Trophoblast cell (in vitro differentiated cells and primary cell): ENCODE measurements at regions not wholly inside any gene's neighbourhood (a gene's known extent, or its start where the extent isn't known, plus 50 kb on each side); places are given as distances from the start of the nearest gene placed in this dataset.

Source experiments
- DNase-seq, 2 donors: peaks; one replicate each; pipeline ENCODE4 v3.0.0-alpha.2; 2016
- H2AFZ ChIP-seq: 2 replicates; pipeline ENCODE4 v1.6.1; 2013; ENCODE audit warnings: low read length, moderate library complexity, mild to moderate bottlenecking; ENCODE audit not compliant: insufficient read depth, poor library complexity
- H2AK5ac ChIP-seq: 2 replicates; pipeline ENCODE4 v1.6.1; 2013; ENCODE audit warnings: mild to moderate bottlenecking, low read length
- H2BK120ac ChIP-seq: 2 replicates; pipeline ENCODE4 v1.6.1; 2013; ENCODE audit warnings: low read length, mild to moderate bottlenecking, moderate library complexity; ENCODE audit not compliant: insufficient read depth, poor library complexity
- H2BK12ac ChIP-seq: 2 replicates; pipeline ENCODE4 v1.6.1; 2013; ENCODE audit warnings: mild to moderate bottlenecking, low read length, moderate library complexity
- H2BK5ac ChIP-seq: 2 replicates; pipeline ENCODE4 v1.6.1; 2013; ENCODE audit warnings: low read length, low read depth, moderate library complexity, mild to moderate bottlenecking; ENCODE audit not compliant: poor library complexity
- H3K14ac ChIP-seq: 2 replicates; pipeline ENCODE4 v1.6.1; 2013; ENCODE audit warnings: mild to moderate bottlenecking, low read length
- H3K18ac ChIP-seq: 2 replicates; pipeline ENCODE4 v1.6.1; 2013; ENCODE audit warnings: mild to moderate bottlenecking, low read length
- H3K23ac ChIP-seq: 2 replicates; pipeline ENCODE4 v1.6.1; 2013; ENCODE audit warnings: low read length
- H3K27ac ChIP-seq: 2 replicates; pipeline ENCODE4 v1.5.1; 2013; ENCODE audit warnings: low read depth, mild to moderate bottlenecking, inconsistent platforms, low read length, moderate library complexity
- H3K27me3 ChIP-seq: 2 replicates; pipeline ENCODE4 v1.6.1; 2013; ENCODE audit warnings: inconsistent platforms, mild to moderate bottlenecking, low read length, moderate library complexity; ENCODE audit not compliant: insufficient read depth
- H3K36me3 ChIP-seq, 2 experiments: 1 replicate in 1 of 2; 2 replicates in 1 of 2; pipeline ENCODE4 v1.6.1; 2013; ENCODE audit warnings: low read length in 2 of 2, mild to moderate bottlenecking in 2 of 2, moderate library complexity in 1 of 2; ENCODE audit not compliant: insufficient read depth in 2 of 2, control insufficient read depth in 1 of 2
- H3K4ac ChIP-seq: 2 replicates; pipeline ENCODE4 v1.6.1; 2013; ENCODE audit warnings: low read depth, mild to moderate bottlenecking, low read length, moderate library complexity
- H3K4me1 ChIP-seq, 2 experiments: 1 replicate in 1 of 2; 2 replicates in 1 of 2; pipeline ENCODE4 v1.6.1; 2013; ENCODE audit warnings: low read length in 2 of 2, mild to moderate bottlenecking in 2 of 2, moderate library complexity in 1 of 2; ENCODE audit not compliant: insufficient read depth in 2 of 2, control insufficient read depth in 1 of 2
- H3K4me2 ChIP-seq: 2 replicates; pipeline ENCODE4 v1.6.1; 2013; ENCODE audit warnings: inconsistent platforms, mild to moderate bottlenecking, low read length, moderate library complexity
- H3K4me3 ChIP-seq: 2 replicates; pipeline ENCODE4 v1.5.1; 2013; ENCODE audit warnings: mild to moderate bottlenecking, low read depth, low read length, inconsistent platforms
- H3K79me1 ChIP-seq: one replicate; pipeline ENCODE4 v1.6.1; 2013; ENCODE audit warnings: low read length
- H3K79me2 ChIP-seq: 2 replicates; pipeline ENCODE4 v1.6.1; 2013; ENCODE audit warnings: low read length, mild to moderate bottlenecking; ENCODE audit not compliant: control insufficient read depth, insufficient read depth, poor library complexity
- H3K9ac ChIP-seq: 2 replicates; pipeline ENCODE4 v1.6.1; 2013; ENCODE audit warnings: mild to moderate bottlenecking, low read length
- H3K9me3 ChIP-seq: 2 replicates; pipeline ENCODE4 v1.6.1; 2013; ENCODE audit warnings: low read depth, mild to moderate bottlenecking, control low read depth, inconsistent platforms, low read length; ENCODE audit not compliant: insufficient read depth
- H4K12ac ChIP-seq: 2 replicates; pipeline ENCODE4 v1.6.1; 2013; ENCODE audit warnings: low read depth, mild to moderate bottlenecking, low read length, moderate library complexity
- H4K8ac ChIP-seq: 2 replicates; pipeline ENCODE4 v1.6.1; 2013; ENCODE audit warnings: low read depth, mild to moderate bottlenecking, low read length, moderate library complexity
- H4K91ac ChIP-seq: one replicate; pipeline ENCODE4 v1.6.1; 2013; ENCODE audit warnings: low read depth, mild to moderate bottlenecking, low read length, moderate library complexity
- WGBS: extraction: QIAGEN DNeasy Blood & Tissue Kit; methylation state at CpG from one replicate; pipeline ENCODE4 v1.1.7; 2013; ENCODE audit warnings: missing lambda C conversion rate; ENCODE audit not compliant: insufficient read length, insufficient coverage; ENCODE audit errors: extremely low coverage; 5-methylcytosine and 5-hydroxymethylcytosine counted together

DNA sequence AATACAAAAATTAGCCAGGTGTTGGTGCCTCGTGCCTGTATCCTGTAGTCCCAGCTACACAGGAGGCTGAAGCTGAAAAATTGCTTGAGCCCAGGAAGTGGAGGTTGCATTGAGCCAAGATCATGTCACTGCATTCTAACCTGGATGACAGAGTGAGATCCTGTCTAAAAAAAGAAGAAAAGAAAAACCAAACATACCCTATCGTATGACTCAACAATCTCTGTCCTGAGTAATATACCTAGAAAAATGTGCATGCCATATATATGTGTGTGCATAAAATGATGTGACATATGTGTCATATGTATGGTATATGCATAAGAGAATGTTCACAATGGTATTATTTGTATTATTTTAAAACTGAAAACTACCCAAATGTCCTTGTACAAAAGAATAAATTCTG lies 261.5 kb upstream of the CLEC14A start:
- Histone ChIP-seq H3K4ac (no peak overlapping the region), H3K79me1 (no peaks in the 10 kb centered on the region), H3K9me3 (no peaks in the 10 kb centered on the region), H4K12ac (no peak overlapping the region), H3K36me3 (no peaks in the 10 kb centered on the region), H2BK5ac (no peak overlapping the region), H3K9ac (no peak overlapping the region), H3K4me2 (no peak overlapping the region), H4K8ac (no peak overlapping the region), H3K27me3 (no peaks in the 10 kb centered on the region), H3K14ac (no peak overlapping the region), H2BK120ac (no peak overlapping the region), H3K23ac (no peak overlapping the region), H3K27ac (no peak overlapping the region), H3K4me3 (no peak overlapping the region), H2AFZ (no peak overlapping the region), H2AK5ac (no peak overlapping the region), H3K79me2 (no peaks in the 10 kb centered on the region), H2BK12ac (no peak overlapping the region), H4K91ac (no peak overlapping the region), H3K4me1 (no peaks in the 10 kb centered on the region), H3K18ac (no peak overlapping the region)
- no peak for DNase-seq
- WGBS, result no CpG with 5 or more reads among the region's 2 CpGs

DNA sequence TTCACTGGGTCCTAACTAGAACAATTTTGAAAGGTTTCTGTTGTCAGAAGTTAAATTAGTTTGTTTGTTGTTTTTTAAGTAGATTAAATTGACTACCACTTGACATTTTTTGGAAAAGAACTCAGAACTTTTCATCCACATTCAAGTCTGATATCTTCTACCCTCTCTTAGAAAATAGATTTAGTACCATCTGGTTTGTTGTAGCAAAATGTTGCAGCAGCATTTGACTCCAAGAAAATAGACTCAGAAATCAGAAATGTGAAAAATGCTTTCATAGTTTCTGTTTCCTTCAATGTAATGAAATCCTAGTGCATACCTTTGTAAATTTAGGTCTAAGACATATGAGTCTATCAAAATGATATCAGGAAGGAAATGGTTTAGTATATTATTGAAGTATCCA lies 256.3 kb upstream of the CLEC14A start:
- H4K8ac ChIP-seq, result no peak overlapping the region
- H3K4ac ChIP-seq, result no peak overlapping the region
- no peak overlapping the region for H2BK120ac ChIP-seq
- no peak overlapping the region for H3K4me3 ChIP-seq
- H4K91ac ChIP-seq, result no peak overlapping the region
- no peak overlapping the region for H2BK12ac ChIP-seq
- no peaks in the 10 kb centered on the region for H3K79me1 ChIP-seq
- no peak for DNase-seq
- no peak overlapping the region for H3K18ac ChIP-seq
- H3K9ac ChIP-seq, result no peak overlapping the region
- H2AK5ac ChIP-seq, result no peak overlapping the region
- H3K4me2 ChIP-seq, result no peak overlapping the region
- H2BK5ac ChIP-seq, result no peak overlapping the region
- H3K14ac ChIP-seq, result no peak overlapping the region
- H3K27me3 ChIP-seq, result no peaks in the 10 kb centered on the region
- no peaks in the 10 kb centered on the region for H3K9me3 ChIP-seq
- H4K12ac ChIP-seq, result no peak overlapping the region
- H3K36me3 ChIP-seq, result no peaks in the 10 kb centered on the region
- no peak overlapping the region for H3K23ac ChIP-seq
- H2AFZ ChIP-seq, result no peak overlapping the region
- H3K79me2 ChIP-seq, result no peaks in the 10 kb centered on the region
- H3K4me1 ChIP-seq, result no peaks in the 10 kb centered on the region
- H3K27ac ChIP-seq, result no peak overlapping the region

DNA sequence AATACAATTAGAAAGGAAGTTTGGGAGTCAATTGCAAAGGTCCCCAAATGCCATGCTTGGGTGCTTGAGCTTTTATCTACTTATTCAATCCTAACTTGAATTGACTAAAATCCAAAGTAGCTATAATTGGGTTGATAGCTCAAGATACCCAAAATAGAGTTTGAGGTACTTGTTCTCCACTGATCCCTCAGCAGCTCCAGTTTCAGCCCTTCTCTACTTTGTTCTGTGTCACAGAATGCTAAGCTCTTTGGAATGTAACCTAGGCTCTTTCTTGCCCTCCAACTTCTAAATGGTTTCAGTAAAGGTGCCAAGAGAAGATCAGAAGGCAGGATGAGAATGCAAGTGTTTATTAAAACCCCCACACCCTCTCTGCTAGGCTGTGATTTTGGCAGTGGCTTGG lies 251.4 kb upstream of the CLEC14A start:
- no peak overlapping the region for H3K4me3 ChIP-seq
- H2BK12ac ChIP-seq, result no peak overlapping the region
- no peak overlapping the region for H2BK5ac ChIP-seq
- H2BK120ac ChIP-seq, result no peak overlapping the region
- no peak overlapping the region for H3K4ac ChIP-seq
- no peak overlapping the region for H4K8ac ChIP-seq
- no peak overlapping the region for H3K9ac ChIP-seq
- H3K4me2 ChIP-seq, result no peak overlapping the region
- H3K79me1 ChIP-seq, result no peaks in the 10 kb centered on the region
- no peaks in the 10 kb centered on the region for H3K79me2 ChIP-seq
- no peak overlapping the region for H3K18ac ChIP-seq
- no peak overlapping the region for H3K14ac ChIP-seq
- H2AFZ ChIP-seq, result no peak overlapping the region
- H4K12ac ChIP-seq, result no peak overlapping the region
- no peak overlapping the region for H3K27ac ChIP-seq
- no peaks in the 10 kb centered on the region for H3K4me1 ChIP-seq
- H3K27me3 ChIP-seq, result no peaks in the 10 kb centered on the region
- H3K36me3 ChIP-seq, result no peaks in the 10 kb centered on the region
- no peak overlapping the region for H4K91ac ChIP-seq
- DNase-seq, result no peak
- H2AK5ac ChIP-seq, result no peak overlapping the region
- H3K9me3 ChIP-seq, result no peaks in the 10 kb centered on the region
- H3K23ac ChIP-seq, result no peak overlapping the region

DNA sequence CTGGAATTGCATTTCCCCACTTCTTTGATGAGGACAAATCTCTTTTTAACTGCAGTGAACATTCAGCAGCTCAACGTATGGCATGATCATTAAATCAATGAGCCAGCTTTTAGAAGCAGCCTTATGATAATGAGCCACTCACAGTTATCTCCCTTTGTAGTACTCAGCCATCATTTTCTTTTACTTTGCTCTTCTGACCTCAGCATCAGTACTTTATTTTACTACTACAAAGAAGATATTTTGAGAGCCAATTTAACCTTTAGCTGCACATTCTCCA lies 250.0 kb upstream of the CLEC14A start:
- H3K27me3 ChIP-seq, result no peaks in the 10 kb centered on the region
- H2AFZ ChIP-seq, result no peak overlapping the region

More for the DNA sequence above, 250.0 kb upstream of the CLEC14A start:
- no peak overlapping the region for H2BK120ac ChIP-seq
- no peak overlapping the region for H2BK12ac ChIP-seq
- no peak overlapping the region for H3K23ac ChIP-seq
- H2AK5ac ChIP-seq, result no peak overlapping the region
- H3K9me3 ChIP-seq, result no peaks in the 10 kb centered on the region
- H3K27ac ChIP-seq, result no peak overlapping the region
- no peaks in the 10 kb centered on the region for H3K79me2 ChIP-seq
- no peak overlapping the region for H4K8ac ChIP-seq
- no peak overlapping the region for H4K12ac ChIP-seq
- no CpG with 5 or more reads among the region's 1 CpG for WGBS
- no peak for DNase-seq
- no peaks in the 10 kb centered on the region for H3K79me1 ChIP-seq
- H3K14ac ChIP-seq, result no peak overlapping the region
- H3K9ac ChIP-seq, result no peak overlapping the region
- H3K4me2 ChIP-seq, result no peak overlapping the region
- H3K36me3 ChIP-seq, result no peaks in the 10 kb centered on the region
- no peaks in the 10 kb centered on the region for H3K4me1 ChIP-seq
- H3K4ac ChIP-seq, result no peak overlapping the region
- H3K4me3 ChIP-seq, result no peak overlapping the region
- H3K18ac ChIP-seq, result no peak overlapping the region
- H2BK5ac ChIP-seq, result no peak overlapping the region
- H4K91ac ChIP-seq, result no peak overlapping the region
